ENCODE measurements at regions not wholly inside any gene's neighbourhood (a gene's known extent, or its start where the extent isn't known, plus 50 kb on each side); places are given as distances from the start of the nearest gene placed in this dataset.

DNA sequence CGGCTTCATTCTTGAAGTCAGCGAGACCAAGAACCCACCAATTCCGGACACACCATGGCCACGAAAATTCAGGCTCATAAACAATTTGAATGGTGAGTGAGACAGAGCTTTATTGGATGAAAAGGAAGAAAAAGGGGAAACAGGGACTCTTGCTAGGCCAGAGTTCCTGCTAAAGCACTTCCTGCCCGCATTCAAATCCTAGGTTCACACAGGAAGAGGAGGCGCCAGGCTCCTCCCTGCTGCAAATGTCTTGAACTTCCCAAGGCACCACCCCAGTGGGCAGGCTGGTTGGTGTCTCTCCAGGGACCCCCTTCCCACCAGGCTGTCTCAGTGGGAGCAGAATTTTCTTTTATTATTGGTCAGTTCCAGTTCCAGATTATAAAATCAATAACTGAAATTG, 121.2 kb downstream of the FSCB start:
- TF ChIP-seq CTCF (IDR thresholded peaks at IDR 0.05) (no peak), POLR2AphosphoS5 (IDR thresholded peaks at IDR 0.05) (no peak)
